GM18505 (cell line): ENCODE measurements at regions not wholly inside any gene's neighbourhood (a gene's known extent, or its start where the extent isn't known, plus 50 kb on each side); places are given as distances from the start of the nearest gene placed in this dataset.

Experiments
- ATAC-seq: cut with Tn5 transposase; IDR thresholded peaks from one replicate; pipeline ENCODE4 v1.9.1; 2021; ENCODE audit not compliant: unreplicated experiment
- POLR2A ChIP-seq: IDR thresholded peaks from 4 replicates; pipeline ENCODE4 v1.6.1; 2011; ENCODE audit warnings: borderline replicate concordance; ENCODE audit not compliant: insufficient read depth, insufficient read length; ENCODE audit errors: extremely low read depth

- no peak for ATAC-seq
- TF ChIP-seq POLR2A, result no peak
Measured at GRCh38 chr6:156016186-156016976, 560.7 kb upstream of the NOX3 start.

- no peak for ATAC-seq
- no peak for TF ChIP-seq POLR2A
Measured at GRCh38 chr6:156013155-156013554, 557.5 kb upstream of the NOX3 start.

- ATAC-seq, result no peak
- TF ChIP-seq POLR2A, result no peak
Measured at GRCh38 chr6:156009656-156010055, 554.0 kb upstream of the NOX3 start.

GRCh38 chr6:156004796-156005195, 549.2 kb upstream of the NOX3 start:
- TF ChIP-seq POLR2A, result no peak
- ATAC-seq, result no peak

GRCh38 chr6:155996151-155996550, 540.5 kb upstream of the NOX3 start:
- ATAC-seq, result no peak
- TF ChIP-seq POLR2A, result no peak

GRCh38 chr6:155995281-155995680, 539.6 kb upstream of the NOX3 start:
- ATAC-seq, result no peak
- no peak for TF ChIP-seq POLR2A

GRCh38 chr6:155994086-155994485, 538.4 kb upstream of the NOX3 start:
- no peak for TF ChIP-seq POLR2A
- no peak for ATAC-seq

- TF ChIP-seq POLR2A, result no peak
- ATAC-seq, result no peak
Measured at GRCh38 chr6:155993240-155993639, 537.6 kb upstream of the NOX3 start.

- ATAC-seq, result no peak
- TF ChIP-seq POLR2A, result no peak
Measured at GRCh38 chr6:155985660-155986138, 530.1 kb upstream of the NOX3 start.

- TF ChIP-seq POLR2A, result no peak
- no peak for ATAC-seq
Measured at GRCh38 chr6:155980768-155981079, 525.1 kb upstream of the NOX3 start.

- TF ChIP-seq POLR2A, result no peak
- ATAC-seq, result no peak
Measured at GRCh38 chr6:155980014-155980767, 524.6 kb upstream of the NOX3 start.

- ATAC-seq, result no peak
- TF ChIP-seq POLR2A, result no peak
Measured at GRCh38 chr6:155975506-155975905, 519.9 kb upstream of the NOX3 start.

- ATAC-seq, result no peak
- no peak for TF ChIP-seq POLR2A
Measured at GRCh38 chr6:155974811-155975323, 519.2 kb upstream of the NOX3 start.

- TF ChIP-seq POLR2A, result no peak
- ATAC-seq, result no peak
Measured at GRCh38 chr6:155974359-155974758, 518.7 kb upstream of the NOX3 start.
